ENCODE measurements at regions not wholly inside any gene's neighbourhood (a gene's known extent, or its start where the extent isn't known, plus 50 kb on each side); places are given as distances from the start of the nearest gene placed in this dataset.

DNA sequence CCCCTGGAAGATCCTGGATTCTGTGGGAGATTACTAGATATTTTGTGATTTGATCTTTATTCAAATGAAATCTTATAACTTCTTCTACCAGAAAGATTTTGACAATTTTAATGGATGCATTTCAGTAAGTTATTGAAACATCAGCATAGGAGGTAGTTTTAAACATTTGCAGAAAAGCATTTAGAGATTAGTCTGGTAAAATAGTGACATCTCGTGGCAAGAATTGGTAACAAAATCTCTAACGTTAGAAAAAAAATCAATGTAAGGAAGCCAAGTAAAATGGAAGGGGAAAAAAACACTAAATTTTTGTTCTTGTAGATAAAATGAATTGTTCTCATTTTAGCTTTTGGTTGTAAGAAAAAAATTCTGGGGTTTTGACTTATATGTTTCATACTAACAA lies 73.3 kb downstream of the TASL start:
- H3K79me2 ChIP-seq (ENCODE audit: insufficient read depth, low read length) = no peaks in the 10 kb centered on the region
- H3K4me1 ChIP-seq (ENCODE audit: insufficient read depth, low read length) = no peaks in the 10 kb centered on the region
- H3K9me3 ChIP-seq (ENCODE audit: insufficient read depth, low read depth, low read length) = no peaks in the 10 kb centered on the region
- Mint-ChIP-seq H3K27me3 (ENCODE audit: low read depth, unreplicated experiment) (no peaks in the 10 kb centered on the region), H3K36me3 (ENCODE audit: low read depth, unreplicated experiment) (no peaks in the 10 kb centered on the region), H3K9me3 (ENCODE audit: unreplicated experiment) (no peaks in the 10 kb centered on the region), H3K4me1 (ENCODE audit: low read depth, unreplicated experiment) (no peaks in the 10 kb centered on the region), H3K4me3 (ENCODE audit: unreplicated experiment) (no peak overlapping the region), H3K27ac (ENCODE audit: unreplicated experiment) (no peak overlapping the region)
- no peak overlapping the region for H3K4me3 ChIP-seq (ENCODE audit: insufficient read depth, low read depth, low read length)
- no peak overlapping the region for H3K9ac ChIP-seq (ENCODE audit: low read length)
- H3K27ac ChIP-seq (ENCODE audit: low read depth, low read length) = no peak overlapping the region
- DNase-seq (ENCODE audit: low read depth) = peak; percentile 22
- TF ChIP-seq CTCF (IDR thresholded peaks at IDR 0.05; ENCODE audit: insufficient read depth, low read depth, low read length) (peak; percentile 35), EZH2 (IDR thresholded peaks at IDR 0.05; ENCODE audit: insufficient read depth, low read length) (no peak)
- no peaks in the 10 kb centered on the region for H3K36me3 ChIP-seq (ENCODE audit: insufficient read depth, low read length)
- no peak overlapping the region for H2AFZ ChIP-seq (ENCODE audit: low read depth, low read length)
- no peaks in the 10 kb centered on the region for H3K27me3 ChIP-seq (ENCODE audit: insufficient read depth, low read length)
- peak; percentile 99 for FAIRE-seq
- no peak overlapping the region for H3K4me2 ChIP-seq (ENCODE audit: low read length)
- H4K20me1 ChIP-seq (ENCODE audit: insufficient read depth, low read length) = no peaks in the 10 kb centered on the region

GRCh38 chrX:30495468-30495867 lies 82.1 kb downstream of the TASL start:
- Mint-ChIP-seq H3K4me3 (ENCODE audit: unreplicated experiment) (no peak overlapping the region), H3K36me3 (ENCODE audit: low read depth, unreplicated experiment) (no peaks in the 10 kb centered on the region), H3K4me1 (ENCODE audit: low read depth, unreplicated experiment) (no peaks in the 10 kb centered on the region), H3K9me3 (ENCODE audit: unreplicated experiment) (no peaks in the 10 kb centered on the region), H3K27me3 (ENCODE audit: low read depth, unreplicated experiment) (no peaks in the 10 kb centered on the region), H3K27ac (ENCODE audit: unreplicated experiment) (no peak overlapping the region)
- H2AFZ ChIP-seq (ENCODE audit: low read depth, low read length) = no peak overlapping the region
- no peaks in the 10 kb centered on the region for H3K79me2 ChIP-seq (ENCODE audit: insufficient read depth, low read length)
- H3K4me1 ChIP-seq (ENCODE audit: insufficient read depth, low read length) = no peaks in the 10 kb centered on the region
- no peaks in the 10 kb centered on the region for H4K20me1 ChIP-seq (ENCODE audit: insufficient read depth, low read length)
- no peak for DNase-seq (ENCODE audit: low read depth)
- no peak overlapping the region for H3K27ac ChIP-seq (ENCODE audit: low read depth, low read length)
- no peaks in the 10 kb centered on the region for H3K36me3 ChIP-seq (ENCODE audit: insufficient read depth, low read length)
- H3K9ac ChIP-seq (ENCODE audit: low read length) = no peak overlapping the region
- FAIRE-seq = peak; percentile 13
- no peaks in the 10 kb centered on the region for H3K9me3 ChIP-seq (ENCODE audit: insufficient read depth, low read depth, low read length)
- no peak overlapping the region for H3K4me2 ChIP-seq (ENCODE audit: low read length)
- TF ChIP-seq CTCF (IDR thresholded peaks at IDR 0.05; ENCODE audit: insufficient read depth, low read depth, low read length) = no peak
- no peak for TF ChIP-seq EZH2 (IDR thresholded peaks at IDR 0.05; ENCODE audit: insufficient read depth, low read length)
- no peak overlapping the region for H3K4me3 ChIP-seq (ENCODE audit: insufficient read depth, low read depth, low read length)
- no peaks in the 10 kb centered on the region for H3K27me3 ChIP-seq (ENCODE audit: insufficient read depth, low read length)

- no peak overlapping the region for H2AFZ ChIP-seq (ENCODE audit: low read depth, low read length)
- peak; percentile 37 for FAIRE-seq
- no peak overlapping the region for H3K9ac ChIP-seq (ENCODE audit: low read length)
- no peaks in the 10 kb centered on the region for H4K20me1 ChIP-seq (ENCODE audit: insufficient read depth, low read length)
- no peak overlapping the region for H3K4me3 ChIP-seq (ENCODE audit: insufficient read depth, low read depth, low read length)
- H3K27ac Mint-ChIP-seq (ENCODE audit: unreplicated experiment) = no peak overlapping the region
- TF ChIP-seq CTCF (IDR thresholded peaks at IDR 0.05; ENCODE audit: insufficient read depth, low read depth, low read length) (no peak), EZH2 (IDR thresholded peaks at IDR 0.05; ENCODE audit: insufficient read depth, low read length) (no peak)
- no peaks in the 10 kb centered on the region for H3K4me1 ChIP-seq (ENCODE audit: insufficient read depth, low read length)
- no peaks in the 10 kb centered on the region for H3K9me3 ChIP-seq (ENCODE audit: insufficient read depth, low read depth, low read length)
- DNase-seq (ENCODE audit: low read depth) = no peak
- no peaks in the 10 kb centered on the region for H3K4me1 Mint-ChIP-seq (ENCODE audit: low read depth, unreplicated experiment)
- no peaks in the 10 kb centered on the region for H3K36me3 ChIP-seq (ENCODE audit: insufficient read depth, low read length)
- no peaks in the 10 kb centered on the region for H3K79me2 ChIP-seq (ENCODE audit: insufficient read depth, low read length)
- H3K36me3 Mint-ChIP-seq (ENCODE audit: low read depth, unreplicated experiment) = no peaks in the 10 kb centered on the region
- H3K27me3 Mint-ChIP-seq (ENCODE audit: low read depth, unreplicated experiment) = no peaks in the 10 kb centered on the region
- H3K4me3 Mint-ChIP-seq (ENCODE audit: unreplicated experiment) = no peak overlapping the region
- H3K27me3 ChIP-seq (ENCODE audit: insufficient read depth, low read length) = no peaks in the 10 kb centered on the region
- no peaks in the 10 kb centered on the region for H3K9me3 Mint-ChIP-seq (ENCODE audit: unreplicated experiment)
- no peak overlapping the region for H3K27ac ChIP-seq (ENCODE audit: low read depth, low read length)
- no peak overlapping the region for H3K4me2 ChIP-seq (ENCODE audit: low read length)
Measured at GRCh38 chrX:30493348-30493747, 84.2 kb downstream of the TASL start.

Data from astrocyte (in vitro differentiated cells and primary cell).